ENCODE measurements at regions not wholly inside any gene's neighbourhood (a gene's known extent, or its start where the extent isn't known, plus 50 kb on each side); places are given as distances from the start of the nearest gene placed in this dataset.
"Not testable (repeated sequence)": the region's sequence is repeated elsewhere in the genome, so short reads cannot be mapped to it uniquely, and the experiment has no call there.

GRCh38 chr3:72081471-72082185, 296.7 kb upstream of the PROK2 start:
- H3K27me3 ChIP-seq = no peaks in the 10 kb centered on the region
- no peak overlapping the region for H3K4me3 ChIP-seq
- H3K27ac ChIP-seq = no peak overlapping the region
- H3K9me3 ChIP-seq = peaks cover 8% of the 10 kb centered on the region
- no peak overlapping the region for H3K9ac ChIP-seq
- peaks cover 64% of the 10 kb centered on the region for H3K4me1 ChIP-seq
- TF ChIP-seq Cebpa-rat (IDR thresholded peaks at IDR 0.05) = no peak
- H4K20me1 ChIP-seq = no peaks in the 10 kb centered on the region
- no peaks in the 10 kb centered on the region for H3K36me3 ChIP-seq
- H3K4me2 ChIP-seq = peak overlapping the region; percentile 55

GRCh38 chr3:72080800-72081199, 295.9 kb upstream of the PROK2 start:
- Histone ChIP-seq H3K9me3 (peaks cover 16% of the 10 kb centered on the region), H3K4me2 (no peak overlapping the region), H3K4me3 (no peak overlapping the region), H3K27me3 (no peaks in the 10 kb centered on the region), H3K4me1 (peaks cover 56% of the 10 kb centered on the region), H3K9ac (no peak overlapping the region), H3K36me3 (no peaks in the 10 kb centered on the region), H3K27ac (no peak overlapping the region), H4K20me1 (no peaks in the 10 kb centered on the region)
- no peak for TF ChIP-seq Cebpa-rat (IDR thresholded peaks at IDR 0.05)

GRCh38 chr3:72080095-72080494, 295.1 kb upstream of the PROK2 start:
- Histone ChIP-seq H3K4me3 (no peak overlapping the region), H3K36me3 (no peaks in the 10 kb centered on the region), H3K4me2 (no peak overlapping the region), H3K4me1 (peaks cover 49% of the 10 kb centered on the region), H3K27me3 (no peaks in the 10 kb centered on the region), H3K9me3 (peaks cover 23% of the 10 kb centered on the region), H3K9ac (no peak overlapping the region), H4K20me1 (no peaks in the 10 kb centered on the region), H3K27ac (no peak overlapping the region)
- no peak for TF ChIP-seq Cebpa-rat (IDR thresholded peaks at IDR 0.05)

- no peak for TF ChIP-seq Cebpa-rat (IDR thresholded peaks at IDR 0.05)
- Histone ChIP-seq H3K9ac (no peak overlapping the region), H3K4me2 (no peak overlapping the region), H3K4me1 (peaks cover 45% of the 10 kb centered on the region), H3K27ac (no peak overlapping the region), H4K20me1 (no peaks in the 10 kb centered on the region), H3K4me3 (no peak overlapping the region), H3K36me3 (no peaks in the 10 kb centered on the region), H3K9me3 (peaks cover 27% of the 10 kb centered on the region), H3K27me3 (no peaks in the 10 kb centered on the region)
Observed at GRCh38 chr3:72079369-72079872, 294.5 kb upstream of the PROK2 start.

GRCh38 chr3:72078676-72079368, 293.9 kb upstream of the PROK2 start:
- Histone ChIP-seq H3K9ac (no peak overlapping the region), H3K27ac (no peak overlapping the region), H3K36me3 (no peaks in the 10 kb centered on the region), H3K4me1 (peaks cover 45% of the 10 kb centered on the region), H4K20me1 (no peaks in the 10 kb centered on the region), H3K9me3 (peaks cover 29% of the 10 kb centered on the region), H3K4me2 (peak overlapping the region; percentile 47), H3K4me3 (no peak overlapping the region), H3K27me3 (no peaks in the 10 kb centered on the region)
- no peak for TF ChIP-seq Cebpa-rat (IDR thresholded peaks at IDR 0.05)

- Histone ChIP-seq H3K9me3 (peaks cover 38% of the 10 kb centered on the region), H3K4me3 (no peak overlapping the region), H3K27me3 (no peaks in the 10 kb centered on the region), H3K36me3 (no peaks in the 10 kb centered on the region), H3K9ac (no peak overlapping the region), H4K20me1 (no peaks in the 10 kb centered on the region), H3K4me2 (peak overlapping the region; percentile 47; the same call in 1 of the 2 replicates), H3K4me1 (peaks cover 39% of the 10 kb centered on the region), H3K27ac (no peak overlapping the region)
- no peak for TF ChIP-seq Cebpa-rat (IDR thresholded peaks at IDR 0.05)
Observed at GRCh38 chr3:72077473-72078259, 292.7 kb upstream of the PROK2 start.

- peaks cover 22% of the 10 kb centered on the region for H3K4me1 ChIP-seq
- H4K20me1 ChIP-seq, H3K4me3 ChIP-seq, H3K4me2 ChIP-seq, H3K27me3 ChIP-seq, H3K36me3 ChIP-seq, H3K27ac ChIP-seq, H3K9ac ChIP-seq: not testable (repeated sequence)
- H3K9me3 ChIP-seq = peaks cover 38% of the 10 kb centered on the region
Observed at GRCh38 chr3:72075848-72076247, 290.9 kb upstream of the PROK2 start.

GRCh38 chr3:72071624-72072023, 286.7 kb upstream of the PROK2 start:
- peaks cover 30% of the 10 kb centered on the region for H3K9me3 ChIP-seq
- no peaks in the 10 kb centered on the region for H3K36me3 ChIP-seq
- H3K4me1 ChIP-seq = no peaks in the 10 kb centered on the region
- H3K27ac ChIP-seq = no peak overlapping the region
- no peak overlapping the region for H3K4me3 ChIP-seq
- H3K27me3 ChIP-seq = no peaks in the 10 kb centered on the region
- TF ChIP-seq Cebpa-rat (IDR thresholded peaks at IDR 0.05) = no peak
- no peaks in the 10 kb centered on the region for H4K20me1 ChIP-seq
- H3K9ac ChIP-seq = no peak overlapping the region
- no peak overlapping the region for H3K4me2 ChIP-seq

GRCh38 chr3:72070005-72070404, 285.1 kb upstream of the PROK2 start:
- H3K4me1 ChIP-seq = no peaks in the 10 kb centered on the region
- H3K4me3 ChIP-seq = no peak overlapping the region
- no peak overlapping the region for H3K4me2 ChIP-seq

GRCh38 chr3:72069543-72069942, 284.6 kb upstream of the PROK2 start:
- Histone ChIP-seq H3K4me1 (no peaks in the 10 kb centered on the region), H3K4me2 (no peak overlapping the region), H4K20me1 (no peaks in the 10 kb centered on the region), H3K27me3 (no peaks in the 10 kb centered on the region), H3K9ac (no peak overlapping the region), H3K27ac (no peak overlapping the region), H3K36me3 (no peaks in the 10 kb centered on the region), H3K9me3 (peaks cover 10% of the 10 kb centered on the region; the same call in 1 of the 2 replicates), H3K4me3 (no peak overlapping the region)
- no peak for TF ChIP-seq Cebpa-rat (IDR thresholded peaks at IDR 0.05)

More at GRCh38 chr3:72070005-72070404, 285.1 kb upstream of the PROK2 start:
- H3K27me3 ChIP-seq = no peaks in the 10 kb centered on the region
- H3K36me3 ChIP-seq = no peaks in the 10 kb centered on the region
- no peak for TF ChIP-seq Cebpa-rat (IDR thresholded peaks at IDR 0.05)
- H4K20me1 ChIP-seq = no peaks in the 10 kb centered on the region
- no peak overlapping the region for H3K9ac ChIP-seq
- H3K27ac ChIP-seq = no peak overlapping the region
- H3K9me3 ChIP-seq = peaks cover 14% of the 10 kb centered on the region

Data from BLaER1 (cell line).